Neural progenitor cell (in vitro differentiated cells): ENCODE measurements at regions not wholly inside any gene's neighbourhood (a gene's known extent, or its start where the extent isn't known, plus 50 kb on each side); places are given as distances from the start of the nearest gene placed in this dataset.
A peak's percentile ranks its signal among the peaks of the same experiment; 100 is the strongest.

Experiments
- DNase-seq: peaks from one replicate; pipeline ENCODE4 v3.0.0-alpha.2; 2016; ENCODE audit warnings: low spot score
- H2AFZ ChIP-seq: fragments of 200-600 bp; sonication (generic); replicated peaks from 2 replicates; pipeline ENCODE4 v1.6.1; 2016; ENCODE audit warnings: antibody characterized with exemption
- H3F3A ChIP-seq: fragments of 200-600 bp; sonication (generic); 2 replicates; pipeline ENCODE4 v1.6.1; 2016; ENCODE audit warnings: antibody characterized with exemption, low read depth
- H3K27ac ChIP-seq: fragments of 200-600 bp; sonication (generic); 2 replicates; pipeline ENCODE4 v1.5.1; 2016; ENCODE audit warnings: mild to moderate bottlenecking
- H3K27me3 ChIP-seq: fragments of 200-600 bp; sonication (generic); 2 replicates; pipeline ENCODE4 v1.6.1; 2016; ENCODE audit warnings: mild to moderate bottlenecking, moderate library complexity
- H3K36me3 ChIP-seq: fragments of 200-600 bp; sonication (generic); 2 replicates; pipeline ENCODE4 v1.5.1; 2016
- H3K4me1 ChIP-seq: fragments of 200-600 bp; sonication (generic); 2 replicates; pipeline ENCODE4 v1.6.1; 2016; ENCODE audit warnings: mixed run types
- H3K4me2 ChIP-seq: fragments of 200-600 bp; sonication (generic); 2 replicates; pipeline ENCODE4 v1.6.1; 2016
- H3K4me3 ChIP-seq: fragments of 200-600 bp; sonication (generic); 2 replicates; pipeline ENCODE4 v1.5.1; 2016
- H3K79me2 ChIP-seq: fragments of 200-600 bp; sonication (generic); 2 replicates; pipeline ENCODE4 v1.6.1; 2016; ENCODE audit warnings: low read depth
- H3K9ac ChIP-seq: fragments of 200-600 bp; sonication (generic); 2 replicates; pipeline ENCODE4 v1.6.1; 2016
- H3K9me3 ChIP-seq: fragments of 200-600 bp; sonication (generic); 2 replicates; pipeline ENCODE4 v1.5.1; 2016; ENCODE audit warnings: low read depth
- H4K20me1 ChIP-seq: fragments of 200-600 bp; sonication (generic); 2 replicates; pipeline ENCODE4 v1.6.1; 2016; ENCODE audit warnings: low read depth
- H3K27ac Mint-ChIP-seq: 3 replicates; pipeline ENCODE4 v1.8.0; 2021; ENCODE audit warnings: mixed read lengths
- H3K27me3 Mint-ChIP-seq: 2 replicates; pipeline ENCODE4 v1.8.0; 2022; ENCODE audit warnings: low read depth, mild to moderate bottlenecking, inconsistent platforms, moderate library complexity, mixed read lengths; ENCODE audit not compliant: insufficient read depth
- H3K36me3 Mint-ChIP-seq: 3 replicates; pipeline ENCODE4 v1.8.0; 2021; ENCODE audit warnings: mixed read lengths
- H3K4me1 Mint-ChIP-seq: 3 replicates; pipeline ENCODE4 v1.8.0; 2021; ENCODE audit warnings: mixed read lengths
- H3K4me3 Mint-ChIP-seq: 3 replicates; pipeline ENCODE4 v1.8.0; 2021; ENCODE audit warnings: mild to moderate bottlenecking, moderate library complexity, mixed read lengths
- H3K9me3 Mint-ChIP-seq: 3 replicates; pipeline ENCODE4 v1.8.0; 2020; ENCODE audit warnings: mixed read lengths
- CTCF ChIP-seq: fragments of 200-600 bp; sonication (generic); IDR thresholded peaks from 2 replicates; pipeline ENCODE4 v1.5.1; 2017; ENCODE audit warnings: antibody characterized with exemption, mild to moderate bottlenecking
- EZH2 ChIP-seq: fragments of 200-600 bp; sonication (generic); IDR thresholded peaks from 2 replicates; pipeline ENCODE4 v1.6.1; 2017; ENCODE audit warnings: antibody characterized with exemption, mild to moderate bottlenecking, moderate library complexity
- EZH2phosphoT487 ChIP-seq: fragments of 200-600 bp; sonication (generic); IDR thresholded peaks from 2 replicates; pipeline ENCODE4 v1.6.1; 2017; ENCODE audit warnings: antibody characterized with exemption

GRCh38 chr18:7452331-7452730 lies 114.8 kb upstream of the PTPRM start:
- H3K27me3 Mint-ChIP-seq = no peaks in the 10 kb centered on the region
- Histone ChIP-seq H3K4me2 (no peak overlapping the region), H3K79me2 (no peaks in the 10 kb centered on the region), H3K27me3 (no peaks in the 10 kb centered on the region), H3K27ac (no peak overlapping the region), H3F3A (no peaks in the 10 kb centered on the region), H3K9me3 (no peaks in the 10 kb centered on the region), H4K20me1 (no peaks in the 10 kb centered on the region), H3K36me3 (no peaks in the 10 kb centered on the region), H3K4me1 (peaks cover 10% of the 10 kb centered on the region), H2AFZ (peak overlapping the region; percentile 23), H3K4me3 (no peak overlapping the region), H3K9ac (no peak overlapping the region)
- no peaks in the 10 kb centered on the region for H3K36me3 Mint-ChIP-seq
- TF ChIP-seq EZH2phosphoT487 (no peak), CTCF (peak; percentile 69)
- peaks cover 3% of the 10 kb centered on the region for H3K9me3 Mint-ChIP-seq
- peak; percentile 73 for DNase-seq
- H3K4me3 Mint-ChIP-seq = no peak overlapping the region
- peaks cover 34% of the 10 kb centered on the region for H3K4me1 Mint-ChIP-seq
- H3K27ac Mint-ChIP-seq = peak overlapping the region; percentile 15

- no peaks in the 10 kb centered on the region for H3K36me3 ChIP-seq
- no peaks in the 10 kb centered on the region for H4K20me1 ChIP-seq
- H3K27me3 ChIP-seq = no peaks in the 10 kb centered on the region
- no peak overlapping the region for H2AFZ ChIP-seq
- H3K9me3 ChIP-seq = no peaks in the 10 kb centered on the region
- peaks cover 13% of the 10 kb centered on the region for H3K4me1 ChIP-seq
- H3F3A ChIP-seq = no peaks in the 10 kb centered on the region
- no peak for TF ChIP-seq EZH2phosphoT487
- TF ChIP-seq CTCF = no peak
- Mint-ChIP-seq H3K36me3 (no peaks in the 10 kb centered on the region), H3K4me3 (no peak overlapping the region), H3K27ac (no peak overlapping the region), H3K4me1 (peaks cover 31% of the 10 kb centered on the region), H3K27me3 (no peaks in the 10 kb centered on the region), H3K9me3 (peaks cover 3% of the 10 kb centered on the region)
- H3K27ac ChIP-seq = no peak overlapping the region
- no peak overlapping the region for H3K4me2 ChIP-seq
- DNase-seq = no peak
- no peak overlapping the region for H3K4me3 ChIP-seq
- H3K79me2 ChIP-seq = no peaks in the 10 kb centered on the region
- H3K9ac ChIP-seq = no peak overlapping the region
Observed at GRCh38 chr18:7454429-7454828, 112.7 kb upstream of the PTPRM start.

- no peaks in the 10 kb centered on the region for H3K9me3 ChIP-seq
- no peak for TF ChIP-seq EZH2phosphoT487
- no peak for TF ChIP-seq CTCF
- no peak for TF ChIP-seq EZH2
- H3K36me3 ChIP-seq = no peaks in the 10 kb centered on the region
- H2AFZ ChIP-seq = no peak overlapping the region
- peaks cover 26% of the 10 kb centered on the region for H3K4me1 ChIP-seq
- H3K4me3 ChIP-seq = no peak overlapping the region
- H3K27me3 ChIP-seq = no peaks in the 10 kb centered on the region
- Mint-ChIP-seq H3K9me3 (peaks cover 3% of the 10 kb centered on the region), H3K36me3 (no peaks in the 10 kb centered on the region), H3K27me3 (no peaks in the 10 kb centered on the region), H3K4me3 (no peak overlapping the region), H3K27ac (no peak overlapping the region), H3K4me1 (peaks cover 43% of the 10 kb centered on the region)
- no peak overlapping the region for H3K4me2 ChIP-seq
- DNase-seq = no peak
- H3K9ac ChIP-seq = no peak overlapping the region
- H3K27ac ChIP-seq = no peak overlapping the region
- H3F3A ChIP-seq = peaks cover 5% of the 10 kb centered on the region
- no peaks in the 10 kb centered on the region for H3K79me2 ChIP-seq
- no peaks in the 10 kb centered on the region for H4K20me1 ChIP-seq
Observed at GRCh38 chr18:7456376-7456775, 110.7 kb upstream of the PTPRM start.

GRCh38 chr18:7457262-7457661 lies 109.9 kb upstream of the PTPRM start:
- TF ChIP-seq EZH2 (no peak), CTCF (no peak), EZH2phosphoT487 (no peak)
- peaks cover 5% of the 10 kb centered on the region for H3F3A ChIP-seq
- no peaks in the 10 kb centered on the region for H3K9me3 ChIP-seq
- H3K4me1 Mint-ChIP-seq = peaks cover 41% of the 10 kb centered on the region
- H3K27ac Mint-ChIP-seq = no peak overlapping the region
- H3K4me3 ChIP-seq = no peak overlapping the region
- H3K4me2 ChIP-seq = no peak overlapping the region
- H3K9me3 Mint-ChIP-seq = peaks cover 3% of the 10 kb centered on the region
- no peak overlapping the region for H2AFZ ChIP-seq
- H3K36me3 ChIP-seq = no peaks in the 10 kb centered on the region
- no peak overlapping the region for H3K4me3 Mint-ChIP-seq
- H4K20me1 ChIP-seq = no peaks in the 10 kb centered on the region
- no peak overlapping the region for H3K9ac ChIP-seq
- H3K79me2 ChIP-seq = no peaks in the 10 kb centered on the region
- DNase-seq = no peak
- no peaks in the 10 kb centered on the region for H3K36me3 Mint-ChIP-seq
- no peak overlapping the region for H3K27ac ChIP-seq
- H3K27me3 Mint-ChIP-seq = no peaks in the 10 kb centered on the region
- no peaks in the 10 kb centered on the region for H3K27me3 ChIP-seq
- peaks cover 26% of the 10 kb centered on the region for H3K4me1 ChIP-seq
